ENCODE measurements at regions not wholly inside any gene's neighbourhood (a gene's known extent, or its start where the extent isn't known, plus 50 kb on each side); places are given as distances from the start of the nearest gene placed in this dataset.
"Not testable (repeated sequence)": the region's sequence is repeated elsewhere in the genome, so short reads cannot be mapped to it uniquely, and the experiment has no call there.

DNA sequence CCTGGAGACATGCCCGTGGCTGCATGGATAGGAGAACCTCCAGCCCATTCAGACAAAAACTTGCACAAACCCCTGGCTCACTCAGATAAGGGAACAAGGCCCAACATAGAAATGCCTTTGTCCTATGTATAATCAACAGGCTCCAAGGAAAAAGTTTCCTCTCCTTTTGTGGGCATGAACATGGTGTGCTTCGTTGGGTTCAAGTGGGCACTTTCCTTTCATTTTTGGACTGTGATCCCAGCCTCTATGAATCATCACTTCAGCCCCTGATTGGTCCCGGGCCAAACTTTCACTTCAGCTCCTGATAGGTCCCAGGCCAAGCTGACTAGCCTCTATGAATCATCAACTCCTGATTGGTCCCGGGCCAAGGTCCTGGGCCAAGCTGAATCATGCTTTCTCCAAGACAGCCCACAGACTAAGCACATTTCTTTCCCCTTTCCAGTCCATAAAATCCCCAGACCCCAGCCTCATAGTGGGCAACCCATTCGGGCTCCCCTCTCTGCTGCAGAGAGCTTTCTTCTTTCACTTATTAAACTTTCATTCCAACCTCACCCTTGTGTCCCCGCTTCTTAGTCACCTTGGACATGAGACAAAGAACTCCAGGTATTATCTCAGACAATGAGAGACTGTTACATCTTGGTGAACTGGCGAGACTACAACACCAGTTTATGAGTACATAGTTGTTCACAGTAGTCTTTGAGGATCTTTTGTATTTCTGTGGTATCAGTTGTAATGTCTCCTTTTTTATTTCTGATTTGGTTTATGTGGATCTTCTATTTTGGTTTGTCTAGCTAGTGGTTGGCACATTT, 146.7 kb downstream of the SPIN4 start:
- not testable (repeated sequence) for H2BK120ac ChIP-seq (ENCODE audit: low read depth, low read length); H2BK5ac ChIP-seq (ENCODE audit: low read length); H3K4me2 ChIP-seq (ENCODE audit: low read length); H3K27me3 ChIP-seq (ENCODE audit: insufficient read depth, low read length, poor library complexity); H4K8ac ChIP-seq (ENCODE audit: low read depth, low read length); H3K4ac ChIP-seq (ENCODE audit: low read depth, low read length); H3K56ac ChIP-seq (ENCODE audit: low read length); H3K9ac ChIP-seq (ENCODE audit: low read length); H4K5ac ChIP-seq (ENCODE audit: low read length); H2BK15ac ChIP-seq (replicated peaks; ENCODE audit: low read depth); H3K23ac ChIP-seq (ENCODE audit: low read length); H3K18ac ChIP-seq (ENCODE audit: low read length); H3K4me1 ChIP-seq (ENCODE audit: control insufficient read depth, low read depth, low read length); H3K79me1 ChIP-seq (ENCODE audit: low read length); DNase-seq; H3K36me3 ChIP-seq (ENCODE audit: control insufficient read depth, insufficient read depth, low read length); H3K4me3 ChIP-seq (ENCODE audit: low read length); H3K79me2 ChIP-seq (ENCODE audit: control insufficient read depth, insufficient read depth, low read length); H2AK5ac ChIP-seq (ENCODE audit: low read length); H3K27ac ChIP-seq (ENCODE audit: low read depth, low read length)
- WGBS (ENCODE audit: extremely low coverage, insufficient coverage, low lambda C conversion rate), result no CpG with 5 or more reads among the region's 7 CpGs

DNA sequence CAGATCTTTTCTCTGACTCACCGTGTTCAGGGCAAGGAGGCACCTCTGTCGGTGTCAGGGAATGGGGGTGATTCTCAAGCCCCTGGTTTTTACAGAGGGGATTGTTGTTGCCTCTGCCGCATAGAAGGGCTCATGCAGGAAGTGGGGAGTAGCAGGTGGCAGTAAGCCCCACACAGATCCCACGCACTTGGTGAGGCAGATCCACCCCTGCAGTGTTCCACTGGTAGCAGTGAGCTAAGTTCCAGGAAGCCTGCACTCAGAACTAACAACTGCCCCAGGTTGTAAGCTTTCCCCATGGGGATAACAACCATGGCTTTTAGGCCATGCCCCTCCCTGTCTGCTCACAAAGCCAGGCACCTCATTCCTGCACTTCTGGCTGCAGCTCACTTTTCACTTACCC, 149.1 kb downstream of the SPIN4 start:
- H3K27ac ChIP-seq (ENCODE audit: low read depth, low read length); H2AK5ac ChIP-seq (ENCODE audit: low read length); H2BK15ac ChIP-seq (replicated peaks; ENCODE audit: low read depth); H3K4ac ChIP-seq (ENCODE audit: low read depth, low read length); H3K56ac ChIP-seq (ENCODE audit: low read length); H3K9ac ChIP-seq (ENCODE audit: low read length); H3K4me2 ChIP-seq (ENCODE audit: low read length); H3K79me1 ChIP-seq (ENCODE audit: low read length); H2BK120ac ChIP-seq (ENCODE audit: low read depth, low read length); H4K5ac ChIP-seq (ENCODE audit: low read length); H3K79me2 ChIP-seq (ENCODE audit: control insufficient read depth, insufficient read depth, low read length); H3K18ac ChIP-seq (ENCODE audit: low read length); H3K4me3 ChIP-seq (ENCODE audit: low read length); H3K4me1 ChIP-seq (ENCODE audit: control insufficient read depth, low read depth, low read length); H2BK5ac ChIP-seq (ENCODE audit: low read length); H3K36me3 ChIP-seq (ENCODE audit: control insufficient read depth, insufficient read depth, low read length); H4K8ac ChIP-seq (ENCODE audit: low read depth, low read length); H3K27me3 ChIP-seq (ENCODE audit: insufficient read depth, low read length, poor library complexity); DNase-seq; H3K23ac ChIP-seq (ENCODE audit: low read length): not testable (repeated sequence)
- no CpG with 5 or more reads among the region's 4 CpGs for WGBS (ENCODE audit: extremely low coverage, insufficient coverage, low lambda C conversion rate)

GRCh38 chrX:63198693-63199092, 152.4 kb downstream of the SPIN4 start:
- H3K79me2 ChIP-seq (ENCODE audit: control insufficient read depth, insufficient read depth, low read length); DNase-seq; H3K9ac ChIP-seq (ENCODE audit: low read length); H3K23ac ChIP-seq (ENCODE audit: low read length); H2BK120ac ChIP-seq (ENCODE audit: low read depth, low read length); H4K5ac ChIP-seq (ENCODE audit: low read length); H3K79me1 ChIP-seq (ENCODE audit: low read length); H3K56ac ChIP-seq (ENCODE audit: low read length); H3K36me3 ChIP-seq (ENCODE audit: control insufficient read depth, insufficient read depth, low read length); H3K27me3 ChIP-seq (ENCODE audit: insufficient read depth, low read length, poor library complexity); H2BK5ac ChIP-seq (ENCODE audit: low read length); H3K4me2 ChIP-seq (ENCODE audit: low read length); H3K18ac ChIP-seq (ENCODE audit: low read length); H3K4ac ChIP-seq (ENCODE audit: low read depth, low read length); H3K4me1 ChIP-seq (ENCODE audit: control insufficient read depth, low read depth, low read length); H3K27ac ChIP-seq (ENCODE audit: low read depth, low read length); H2BK15ac ChIP-seq (replicated peaks; ENCODE audit: low read depth); H4K8ac ChIP-seq (ENCODE audit: low read depth, low read length); H3K4me3 ChIP-seq (ENCODE audit: low read length); H2AK5ac ChIP-seq (ENCODE audit: low read length): not testable (repeated sequence)
- WGBS (ENCODE audit: extremely low coverage, insufficient coverage, low lambda C conversion rate), result no CpG with 5 or more reads among the region's 3 CpGs

DNA sequence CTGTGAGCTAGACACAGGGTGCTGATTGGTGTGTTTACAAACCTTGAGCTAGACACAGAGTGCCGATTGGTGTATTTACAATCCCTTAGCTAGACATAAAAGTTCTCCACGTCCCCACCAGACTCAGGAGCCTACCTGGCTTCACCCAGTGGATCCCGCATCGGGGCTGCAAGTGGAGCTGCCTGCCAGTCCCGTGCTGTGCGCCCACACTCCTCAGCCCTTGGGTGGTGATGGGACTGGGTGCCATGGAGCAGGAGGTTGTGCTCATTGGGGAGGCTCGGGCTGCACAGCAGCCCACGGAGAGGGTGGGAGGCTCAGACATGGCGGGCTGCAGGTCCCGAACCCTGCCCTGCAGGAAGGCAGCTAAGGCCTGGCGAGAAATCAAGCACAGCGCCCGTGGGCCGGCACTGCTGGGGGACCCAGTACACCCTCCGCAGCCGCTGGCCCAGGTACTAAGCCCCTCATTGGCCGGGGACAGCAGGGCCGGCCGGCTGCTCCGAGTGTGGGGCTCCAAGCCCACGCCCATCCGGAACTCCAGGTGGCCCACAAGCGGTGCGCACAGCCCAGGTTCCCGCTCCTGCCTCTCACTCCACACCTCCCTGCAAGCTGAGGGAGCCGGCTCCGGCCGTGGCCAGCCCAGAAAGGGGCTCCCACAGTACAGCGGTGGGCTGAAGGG, 158.6 kb downstream of the SPIN4 start:
- not testable (repeated sequence) for H3K23ac ChIP-seq (ENCODE audit: low read length); H3K9ac ChIP-seq (ENCODE audit: low read length); H3K4ac ChIP-seq (ENCODE audit: low read depth, low read length); H2BK15ac ChIP-seq (replicated peaks; ENCODE audit: low read depth); H3K4me3 ChIP-seq (ENCODE audit: low read length); H2AK5ac ChIP-seq (ENCODE audit: low read length); H4K8ac ChIP-seq (ENCODE audit: low read depth, low read length); H3K4me1 ChIP-seq (ENCODE audit: control insufficient read depth, low read depth, low read length); DNase-seq; H2BK120ac ChIP-seq (ENCODE audit: low read depth, low read length); H3K79me2 ChIP-seq (ENCODE audit: control insufficient read depth, insufficient read depth, low read length); H3K36me3 ChIP-seq (ENCODE audit: control insufficient read depth, insufficient read depth, low read length); H3K4me2 ChIP-seq (ENCODE audit: low read length); H3K27ac ChIP-seq (ENCODE audit: low read depth, low read length); H4K5ac ChIP-seq (ENCODE audit: low read length); H3K18ac ChIP-seq (ENCODE audit: low read length); H3K56ac ChIP-seq (ENCODE audit: low read length); H2BK5ac ChIP-seq (ENCODE audit: low read length); H3K27me3 ChIP-seq (ENCODE audit: insufficient read depth, low read length, poor library complexity); H3K79me1 ChIP-seq (ENCODE audit: low read length)
- WGBS (ENCODE audit: extremely low coverage, insufficient coverage, low lambda C conversion rate), result no CpG with 5 or more reads among the region's 29 CpGs

DNA sequence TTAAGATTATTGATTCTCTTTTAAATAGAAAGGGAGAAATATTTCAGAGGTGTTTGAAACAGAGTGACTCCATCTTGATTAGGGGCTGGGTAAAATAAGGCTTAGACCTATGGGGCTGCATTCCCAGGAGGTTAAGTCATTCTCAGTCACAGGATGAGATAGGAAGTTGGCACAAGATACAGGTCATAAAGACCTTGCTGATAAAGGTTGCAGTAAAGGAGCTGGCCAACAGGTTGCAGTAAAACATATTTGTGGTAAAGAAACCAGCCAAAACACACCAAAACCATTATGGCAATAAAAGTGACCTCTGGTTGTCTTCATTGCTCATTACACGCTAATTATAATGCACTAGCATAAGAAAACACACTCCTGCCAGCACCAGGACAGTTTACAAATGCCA, 165.0 kb downstream of the SPIN4 start:
- Histone ChIP-seq H4K5ac (ENCODE audit: low read length) (no peak overlapping the region), H3K27ac (ENCODE audit: low read depth, low read length) (no peak overlapping the region), H2BK5ac (ENCODE audit: low read length) (no peak overlapping the region), H3K36me3 (ENCODE audit: control insufficient read depth, insufficient read depth, low read length) (no peaks in the 10 kb centered on the region), H3K9ac (ENCODE audit: low read length) (no peak overlapping the region), H3K4me3 (ENCODE audit: low read length) (no peak overlapping the region), H3K4me2 (ENCODE audit: low read length) (no peak overlapping the region), H3K27me3 (ENCODE audit: insufficient read depth, low read length, poor library complexity) (no peaks in the 10 kb centered on the region), H2BK120ac (ENCODE audit: low read depth, low read length) (no peak overlapping the region), H3K23ac (ENCODE audit: low read length) (no peak overlapping the region), H2AK5ac (ENCODE audit: low read length) (no peak overlapping the region), H2BK15ac (replicated peaks; ENCODE audit: low read depth) (no peak overlapping the region), H4K8ac (ENCODE audit: low read depth, low read length) (no peak overlapping the region), H3K79me1 (ENCODE audit: low read length) (no peaks in the 10 kb centered on the region), H3K18ac (ENCODE audit: low read length) (no peak overlapping the region), H3K79me2 (ENCODE audit: control insufficient read depth, insufficient read depth, low read length) (no peaks in the 10 kb centered on the region), H3K4me1 (ENCODE audit: control insufficient read depth, low read depth, low read length) (no peaks in the 10 kb centered on the region), H3K4ac (ENCODE audit: low read depth, low read length) (no peak overlapping the region), H3K56ac (ENCODE audit: low read length) (no peak overlapping the region)
- no CpG with 5 or more reads among the region's 1 CpG for WGBS (ENCODE audit: extremely low coverage, insufficient coverage, low lambda C conversion rate)
- DNase-seq, result peak; percentile 1

All from mesendoderm (in vitro differentiated cells).